Osteoblast (primary cell): ENCODE measurements at regions not wholly inside any gene's neighbourhood (a gene's known extent, or its start where the extent isn't known, plus 50 kb on each side); places are given as distances from the start of the nearest gene placed in this dataset.

Experiments
- DNase-seq: peaks from one replicate; pipeline ENCODE4 v3.0.0; 2011; ENCODE audit warnings: low spot score, mixed read lengths; ENCODE audit not compliant: insufficient read length; ENCODE audit errors: missing footprints
- H2AFZ ChIP-seq: 2 replicates; pipeline ENCODE4 v1.6.0; 2011; ENCODE audit warnings: mild to moderate bottlenecking, low read length
- H3K27ac ChIP-seq: 2 replicates; pipeline ENCODE4 v1.5.1; 2011; ENCODE audit warnings: mild to moderate bottlenecking, low read depth, low read length, moderate library complexity
- H3K27me3 ChIP-seq: 2 replicates; pipeline ENCODE4 v1.6.0; 2012; ENCODE audit warnings: mild to moderate bottlenecking, control low read depth, inconsistent platforms, low read length, moderate library complexity; ENCODE audit not compliant: insufficient read depth
- H3K36me3 ChIP-seq: 2 replicates; pipeline ENCODE4 v1.5.1; 2011; ENCODE audit warnings: mild to moderate bottlenecking, low read length, control low read depth, moderate library complexity; ENCODE audit not compliant: insufficient read depth
- H3K4me1 ChIP-seq: 2 replicates; pipeline ENCODE4 v1.5.1; 2011; ENCODE audit warnings: mild to moderate bottlenecking, low read length, control low read depth, moderate library complexity; ENCODE audit not compliant: insufficient read depth
- H3K4me2 ChIP-seq: 2 replicates; pipeline ENCODE4 v1.6.0; 2011; ENCODE audit warnings: mild to moderate bottlenecking, low read length; ENCODE audit not compliant: insufficient read depth
- H3K4me3 ChIP-seq: fragments of 200-600 bp; sonication (generic); 3 replicates; pipeline ENCODE4 v1.5.1; 2012; ENCODE audit warnings: mild to moderate bottlenecking, low read length, inconsistent platforms; ENCODE audit not compliant: insufficient read depth
- H3K79me2 ChIP-seq: 2 replicates; pipeline ENCODE4 v1.6.0; 2012; ENCODE audit warnings: mild to moderate bottlenecking, low read length, control low read depth, inconsistent platforms; ENCODE audit not compliant: insufficient read depth
- H3K9me3 ChIP-seq: 2 replicates; pipeline ENCODE4 v1.5.1; 2011; ENCODE audit warnings: low read depth, low read length, control low read depth
- H4K20me1 ChIP-seq: 2 replicates; pipeline ENCODE4 v1.6.0; 2012; ENCODE audit warnings: mild to moderate bottlenecking, low read length, control low read depth; ENCODE audit not compliant: insufficient read depth
- CTCF ChIP-seq: IDR thresholded peaks from 2 replicates; pipeline ENCODE4 v1.5.1; 2011; ENCODE audit warnings: mild to moderate bottlenecking, low read depth, low read length, moderate library complexity; ENCODE audit errors: extremely low read depth

- Histone ChIP-seq H2AFZ (no peak overlapping the region), H3K79me2 (no peaks in the 10 kb centered on the region), H3K27ac (no peak overlapping the region), H3K36me3 (no peaks in the 10 kb centered on the region), H3K27me3 (no peaks in the 10 kb centered on the region), H3K4me2 (no peak overlapping the region), H3K4me1 (no peaks in the 10 kb centered on the region), H4K20me1 (no peaks in the 10 kb centered on the region), H3K4me3 (no peak overlapping the region), H3K9me3 (no peaks in the 10 kb centered on the region)
- no peak for DNase-seq
- no peak for TF ChIP-seq CTCF
Observed at GRCh38 chr22:47471406-47471805, 709.0 kb downstream of the TBC1D22A start.

GRCh38 chr22:47465809-47466208 is 703.4 kb downstream of the TBC1D22A start:
- H3K4me2 ChIP-seq, result no peak overlapping the region
- no peaks in the 10 kb centered on the region for H3K79me2 ChIP-seq
- no peaks in the 10 kb centered on the region for H4K20me1 ChIP-seq
- H3K36me3 ChIP-seq, result no peaks in the 10 kb centered on the region
- H3K27me3 ChIP-seq, result no peaks in the 10 kb centered on the region
- H3K9me3 ChIP-seq, result no peaks in the 10 kb centered on the region
- TF ChIP-seq CTCF, result no peak
- H2AFZ ChIP-seq, result no peak overlapping the region
- no peak overlapping the region for H3K27ac ChIP-seq
- DNase-seq, result no peak
- no peaks in the 10 kb centered on the region for H3K4me1 ChIP-seq
- H3K4me3 ChIP-seq, result no peak overlapping the region

GRCh38 chr22:47465222-47465621 is 702.8 kb downstream of the TBC1D22A start:
- no peak overlapping the region for H3K4me2 ChIP-seq
- H3K27me3 ChIP-seq, result no peaks in the 10 kb centered on the region
- H4K20me1 ChIP-seq, result no peaks in the 10 kb centered on the region
- H3K4me1 ChIP-seq, result no peaks in the 10 kb centered on the region
- no peaks in the 10 kb centered on the region for H3K79me2 ChIP-seq
- H3K9me3 ChIP-seq, result no peaks in the 10 kb centered on the region
- no peaks in the 10 kb centered on the region for H3K36me3 ChIP-seq
- no peak overlapping the region for H2AFZ ChIP-seq
- DNase-seq, result no peak
- H3K4me3 ChIP-seq, result no peak overlapping the region
- H3K27ac ChIP-seq, result no peak overlapping the region
- TF ChIP-seq CTCF, result no peak

- H3K9me3 ChIP-seq, result no peaks in the 10 kb centered on the region
Observed at GRCh38 chr22:47463220-47463619, 700.8 kb downstream of the TBC1D22A start.

More at GRCh38 chr22:47463220-47463619, 700.8 kb downstream of the TBC1D22A start:
- no peaks in the 10 kb centered on the region for H3K4me1 ChIP-seq
- H3K27me3 ChIP-seq, result no peaks in the 10 kb centered on the region
- H3K79me2 ChIP-seq, result no peaks in the 10 kb centered on the region
- H3K36me3 ChIP-seq, result no peaks in the 10 kb centered on the region
- no peak overlapping the region for H2AFZ ChIP-seq
- no peaks in the 10 kb centered on the region for H4K20me1 ChIP-seq
- H3K4me2 ChIP-seq, result no peak overlapping the region
- H3K4me3 ChIP-seq, result no peak overlapping the region
- DNase-seq, result no peak
- TF ChIP-seq CTCF, result no peak
- no peak overlapping the region for H3K27ac ChIP-seq
